Ishikawa (cell line): ENCODE measurements at regions not wholly inside any gene's neighbourhood (a gene's known extent, or its start where the extent isn't known, plus 50 kb on each side); places are given as distances from the start of the nearest gene placed in this dataset.

Source experiments
- EP300 ChIP-seq: IDR thresholded peaks from 2 replicates; pipeline ENCODE4 v1.6.1; 2012; ENCODE audit warnings: borderline replicate concordance
- NFIC ChIP-seq: IDR thresholded peaks from 2 replicates; pipeline ENCODE4 v1.6.1; 2012
- RAD21 ChIP-seq: IDR thresholded peaks from 2 replicates; pipeline ENCODE4 v1.6.1; 2012; ENCODE audit warnings: low read depth
- YY1 ChIP-seq: IDR thresholded peaks from 2 replicates; pipeline ENCODE4 v1.6.1; 2012; ENCODE audit warnings: low read depth
- TF ChIP-seq, protein P1 (sequence below): IDR thresholded peaks from 2 replicates; pipeline ENCODE4 v1.6.1; 2012; ENCODE audit warnings: low read depth, mild to moderate bottlenecking

DNA sequence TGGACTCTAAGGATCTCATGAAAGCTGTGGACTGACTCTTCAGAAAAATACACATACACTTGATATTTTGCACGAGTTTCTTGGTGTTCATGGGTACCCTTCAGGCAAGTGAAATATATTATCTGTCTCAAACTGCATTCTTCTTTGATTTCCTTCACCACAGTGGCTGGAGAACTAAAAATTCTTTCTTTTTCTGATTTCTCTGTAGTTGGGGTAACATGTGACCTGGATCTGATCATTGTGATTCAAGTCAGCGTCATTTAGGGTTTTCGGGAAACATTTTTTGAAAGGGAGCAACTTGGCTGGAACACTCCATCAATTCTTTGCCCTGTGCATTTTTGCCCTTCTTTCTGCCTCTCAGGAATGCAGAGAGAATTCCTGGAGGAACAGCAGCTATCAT lies 205.8 kb downstream of the OR2B2 start:
- TF ChIP-seq, protein P1, sequence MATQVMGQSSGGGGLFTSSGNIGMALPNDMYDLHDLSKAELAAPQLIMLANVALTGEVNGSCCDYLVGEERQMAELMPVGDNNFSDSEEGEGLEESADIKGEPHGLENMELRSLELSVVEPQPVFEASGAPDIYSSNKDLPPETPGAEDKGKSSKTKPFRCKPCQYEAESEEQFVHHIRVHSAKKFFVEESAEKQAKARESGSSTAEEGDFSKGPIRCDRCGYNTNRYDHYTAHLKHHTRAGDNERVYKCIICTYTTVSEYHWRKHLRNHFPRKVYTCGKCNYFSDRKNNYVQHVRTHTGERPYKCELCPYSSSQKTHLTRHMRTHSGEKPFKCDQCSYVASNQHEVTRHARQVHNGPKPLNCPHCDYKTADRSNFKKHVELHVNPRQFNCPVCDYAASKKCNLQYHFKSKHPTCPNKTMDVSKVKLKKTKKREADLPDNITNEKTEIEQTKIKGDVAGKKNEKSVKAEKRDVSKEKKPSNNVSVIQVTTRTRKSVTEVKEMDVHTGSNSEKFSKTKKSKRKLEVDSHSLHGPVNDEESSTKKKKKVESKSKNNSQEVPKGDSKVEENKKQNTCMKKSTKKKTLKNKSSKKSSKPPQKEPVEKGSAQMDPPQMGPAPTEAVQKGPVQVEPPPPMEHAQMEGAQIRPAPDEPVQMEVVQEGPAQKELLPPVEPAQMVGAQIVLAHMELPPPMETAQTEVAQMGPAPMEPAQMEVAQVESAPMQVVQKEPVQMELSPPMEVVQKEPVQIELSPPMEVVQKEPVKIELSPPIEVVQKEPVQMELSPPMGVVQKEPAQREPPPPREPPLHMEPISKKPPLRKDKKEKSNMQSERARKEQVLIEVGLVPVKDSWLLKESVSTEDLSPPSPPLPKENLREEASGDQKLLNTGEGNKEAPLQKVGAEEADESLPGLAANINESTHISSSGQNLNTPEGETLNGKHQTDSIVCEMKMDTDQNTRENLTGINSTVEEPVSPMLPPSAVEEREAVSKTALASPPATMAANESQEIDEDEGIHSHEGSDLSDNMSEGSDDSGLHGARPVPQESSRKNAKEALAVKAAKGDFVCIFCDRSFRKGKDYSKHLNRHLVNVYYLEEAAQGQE, result no peak
- TF ChIP-seq YY1, result no peak
- TF ChIP-seq EP300, result no peak
- TF ChIP-seq RAD21, result no peak
- TF ChIP-seq NFIC, result no peak
